H1 (cell line): ENCODE measurements at regions not wholly inside any gene's neighbourhood (a gene's known extent, or its start where the extent isn't known, plus 50 kb on each side); places are given as distances from the start of the nearest gene placed in this dataset.

Experiments
- CTCF ChIA-PET: fragments of 300-600 bp; sonication (Branson Sonifier 250); formaldehyde crosslinking; loops from one replicate; lab custom pipeline; 2021; ENCODE audit not compliant: partially characterized antibody; lab: Charles Lee
- POLR2A ChIA-PET: fragments of 300-600 bp; sonication (Branson Sonifier 250); formaldehyde crosslinking; loops from one replicate; lab custom pipeline; 2021; ENCODE audit warnings: inconsistent platforms; ENCODE audit not compliant: partially characterized antibody; lab: Charles Lee
- DNase-seq, 2 experiments: peaks; one replicate each; pipeline versions ENCODE4 v3.0.0 to v3.0.0-alpha.2; 2010 to 2022; ENCODE audit warnings: low spot score in 2 of 2, low read depth in 1 of 2, mixed read lengths in 1 of 2
- FAIRE-seq: peaks from 2 replicates; lab custom pipeline; 2011; peaks lifted over from hg19 to GRCh38; lab: Jason Lieb, UNC
- H2AFZ ChIP-seq: 2 replicates; pipeline ENCODE4 v1.8.1; 2012; ENCODE audit warnings: low read length, inconsistent platforms
- H2AK5ac ChIP-seq: 2 replicates; pipeline ENCODE4 v1.6.1; 2013; ENCODE audit warnings: low read depth, low read length
- H2BK120ac ChIP-seq: replicated peaks from 2 replicates; pipeline ENCODE3; 2013; ENCODE audit warnings: low read depth, low read length, inconsistent platforms
- H2BK12ac ChIP-seq: 2 replicates; pipeline ENCODE4 v1.6.1; 2013; ENCODE audit warnings: low read depth, low read length
- H2BK15ac ChIP-seq: 2 replicates; pipeline ENCODE4 v1.6.1; 2013; ENCODE audit warnings: low read length
- H2BK20ac ChIP-seq: 2 replicates; pipeline ENCODE4 v1.6.1; 2013; ENCODE audit warnings: low read length
- H2BK5ac ChIP-seq: 2 replicates; pipeline ENCODE4 v1.6.1; 2013; ENCODE audit warnings: low read depth, low read length
- H3K14ac ChIP-seq: 2 replicates; pipeline ENCODE4 v1.6.1; 2013; ENCODE audit warnings: inconsistent platforms; ENCODE audit not compliant: insufficient read length
- H3K18ac ChIP-seq: 2 replicates; pipeline ENCODE4 v1.6.1; 2013; ENCODE audit warnings: low read length; ENCODE audit errors: extremely low read depth
- H3K23ac ChIP-seq: 2 replicates; pipeline ENCODE4 v1.6.1; 2013; ENCODE audit warnings: inconsistent platforms; ENCODE audit not compliant: insufficient read length
- H3K23me2 ChIP-seq: 2 replicates; pipeline ENCODE4 v1.6.1; 2013; ENCODE audit warnings: low read depth, low read length
- H3K27ac ChIP-seq: 2 replicates; pipeline ENCODE4 v1.6.1; 2011; ENCODE audit warnings: low read depth, low read length, inconsistent platforms
- H3K27me3 ChIP-seq, 4 experiments: replicated peaks in 1 of 4; 1 replicate in 1 of 4; 2 replicates in 3 of 4; pipeline versions ENCODE4 v1.6.1 to v1.8.1; 2011 to 2013; ENCODE audit warnings: low read length in 3 of 4, mild to moderate bottlenecking in 3 of 4, inconsistent platforms in 2 of 4, mixed read lengths in 2 of 4, moderate library complexity in 1 of 4; ENCODE audit not compliant: control insufficient read depth in 3 of 4, insufficient read depth in 3 of 4; ENCODE audit errors: extremely low read depth in 1 of 4
- H3K36me3 ChIP-seq, 4 experiments: 2 replicates each; pipeline versions ENCODE4 v1.6.1 to v1.8.1; 2011 to 2013; ENCODE audit warnings: mild to moderate bottlenecking in 4 of 4, low read length in 3 of 4, moderate library complexity in 2 of 4, control low read depth in 1 of 4, inconsistent platforms in 1 of 4; ENCODE audit not compliant: insufficient read depth in 4 of 4, control insufficient read depth in 2 of 4
- H3K4ac ChIP-seq: replicated peaks from 2 replicates; pipeline ENCODE3; 2013; ENCODE audit warnings: low read length, low read depth, mixed read lengths, inconsistent platforms; ENCODE audit not compliant: insufficient read length
- H3K4me1 ChIP-seq, 4 experiments: replicated peaks in 1 of 4; 1 replicate in 1 of 4; 2 replicates in 3 of 4; pipeline versions ENCODE4 v1.6.1 to v1.8.1; 2011 to 2013; ENCODE audit warnings: low read length in 3 of 4, inconsistent platforms in 2 of 4, mixed read lengths in 1 of 4; ENCODE audit not compliant: insufficient read depth in 4 of 4, control insufficient read depth in 3 of 4
- H3K4me2 ChIP-seq, 2 experiments: 2 replicates each; pipeline versions ENCODE4 v1.6.1 to v1.8.1; 2011 to 2013; ENCODE audit warnings: low read depth in 2 of 2, low read length in 2 of 2, control low read depth in 1 of 2, inconsistent platforms in 1 of 2, mild to moderate bottlenecking in 1 of 2; ENCODE audit not compliant: insufficient read depth in 1 of 2
- H3K4me3 ChIP-seq, 4 experiments: fragments of 200-600, 300-600 bp in 1 of 4; sonication (generic), shearing (Covaris generic), sonication (Bioruptor Twin) in 1 of 4; 2 replicates each; pipeline versions ENCODE4 v1.5.1 to v1.8.1; 2011 to 2016; ENCODE audit warnings: low read length in 4 of 4, low read depth in 3 of 4, control low read depth in 2 of 4, inconsistent platforms in 2 of 4, mild to moderate bottlenecking in 2 of 4, mixed read lengths in 1 of 4, moderate library complexity in 1 of 4; ENCODE audit not compliant: insufficient read depth in 2 of 4; ENCODE audit errors: extremely low read depth in 1 of 4
- H3K56ac ChIP-seq: replicated peaks from 2 replicates; pipeline ENCODE3; 2013; ENCODE audit warnings: low read depth, mild to moderate bottlenecking, mixed read lengths, low read length, inconsistent platforms; ENCODE audit not compliant: insufficient read length
- H3K79me1 ChIP-seq: 2 replicates; pipeline ENCODE4 v1.6.1; 2013; ENCODE audit warnings: low read depth, low read length, control low read depth
- H3K79me2 ChIP-seq, 2 experiments: 2 replicates each; pipeline versions ENCODE4 v1.6.1 to v1.8.1; 2012 to 2013; ENCODE audit warnings: low read length in 2 of 2, mild to moderate bottlenecking in 2 of 2, inconsistent platforms in 1 of 2; ENCODE audit not compliant: insufficient read depth in 2 of 2, control insufficient read depth in 1 of 2
- H3K9ac ChIP-seq, 4 experiments: replicated peaks in 1 of 4; 1 replicate in 1 of 4; 2 replicates in 3 of 4; pipeline versions ENCODE4 v1.6.1 to v1.8.1; 2011 to 2013; ENCODE audit warnings: low read depth in 3 of 4, low read length in 3 of 4, control low read depth in 2 of 4, mild to moderate bottlenecking in 2 of 4, moderate library complexity in 2 of 4, inconsistent platforms in 1 of 4; ENCODE audit errors: extremely low read depth in 1 of 4
- H3K9me3 ChIP-seq, 2 experiments: 2 replicates each; pipeline versions ENCODE4 v1.6.1 to v1.8.1; 2012 to 2013; ENCODE audit warnings: mild to moderate bottlenecking in 2 of 2, moderate library complexity in 2 of 2, control low read depth in 1 of 2, inconsistent platforms in 1 of 2, low read depth in 1 of 2, low read length in 1 of 2, mixed read lengths in 1 of 2; ENCODE audit not compliant: insufficient read depth in 2 of 2
- H4K20me1 ChIP-seq, 2 experiments: replicated peaks in 1 of 2; 2 replicates each; pipeline versions ENCODE3 to v1.8.1; 2011 to 2013; ENCODE audit warnings: inconsistent platforms in 2 of 2, low read length in 2 of 2, mild to moderate bottlenecking in 1 of 2; ENCODE audit not compliant: insufficient read depth in 2 of 2, control insufficient read depth in 1 of 2
- H4K5ac ChIP-seq: 2 replicates; pipeline ENCODE4 v1.6.1; 2013; ENCODE audit warnings: low read length, low read depth, mixed read lengths, inconsistent platforms; ENCODE audit not compliant: insufficient read length
- H4K8ac ChIP-seq: 2 replicates; pipeline ENCODE4 v1.8.0; 2013; ENCODE audit warnings: mild to moderate bottlenecking, moderate library complexity, low read length, inconsistent platforms; ENCODE audit not compliant: insufficient read depth; ENCODE audit errors: extremely low read depth
- H4K91ac ChIP-seq: replicated peaks from 2 replicates; pipeline ENCODE3; 2013; ENCODE audit warnings: low read length, mixed read lengths, inconsistent platforms; ENCODE audit not compliant: insufficient read length
- ATF2 ChIP-seq: IDR thresholded peaks from 2 replicates; pipeline ENCODE4 v1.6.1; 2012; ENCODE audit warnings: low read length, inconsistent platforms
- BACH1 ChIP-seq: IDR thresholded peaks from 2 replicates; pipeline ENCODE4 v1.6.1; 2012; ENCODE audit warnings: low read length, improper control_type of control experiment
- EZH2 ChIP-seq: fragments of 200-600 bp; sonication (generic); IDR thresholded peaks from 2 replicates; pipeline ENCODE4 v1.7.1; 2012; ENCODE audit warnings: low read depth, mild to moderate bottlenecking, moderate library complexity, low read length, inconsistent platforms; ENCODE audit not compliant: severe bottlenecking
- JUND ChIP-seq: IDR thresholded peaks from 2 replicates; pipeline ENCODE4 v1.6.1; 2011; ENCODE audit warnings: mild to moderate bottlenecking, improper control_type of control experiment, low read length
- SIN3A ChIP-seq, 2 experiments: IDR thresholded peaks in 1 of 2; conservative IDR thresholded peaks in 1 of 2; 2 replicates each; pipeline ENCODE4 v1.6.1; 2011 to 2012; ENCODE audit warnings: low read length in 2 of 2, improper control_type of control experiment in 1 of 2, low read depth in 1 of 2, mild to moderate bottlenecking in 1 of 2
- SIRT6 ChIP-seq: IDR thresholded peaks from one replicate; pipeline ENCODE4 v1.7.1; 2012; ENCODE audit warnings: low read length, inconsistent platforms
- SRF ChIP-seq: IDR thresholded peaks from 2 replicates; pipeline ENCODE4 v1.6.1; 2011; ENCODE audit warnings: mild to moderate bottlenecking, low read depth, low read length, moderate library complexity
- WGBS, 2 experiments: shearing (Covaris generic) in 1 of 2; methylation state at CpG; one replicate each; pipeline versions ENCODE4 v1.1.6 to v1.1.7; 2013 to 2015; ENCODE audit warnings: low lambda C conversion rate in 2 of 2, mixed read lengths in 2 of 2, inconsistent platforms in 1 of 2, low coverage in 1 of 2, missing lambda C conversion rate in 1 of 2; ENCODE audit not compliant: insufficient replicate concordance in 2 of 2, insufficient coverage in 1 of 2, insufficient read length in 1 of 2; ENCODE audit errors: extremely low coverage in 1 of 2, missing lambda C conversion rate in 1 of 2; 5-methylcytosine and 5-hydroxymethylcytosine counted together

GRCh38 chr1:164369698-164370365, 189.2 kb upstream of the PBX1 start:
- Histone ChIP-seq H3K27ac (no peak overlapping the region), H2BK20ac (no peak overlapping the region), H4K5ac (no peak overlapping the region), H4K20me1 (no peaks in the 10 kb centered on the region), H3K36me3 (no peaks in the 10 kb centered on the region), H3K27me3 (no peaks in the 10 kb centered on the region), H3K23me2 (no peaks in the 10 kb centered on the region), H2BK12ac (no peak overlapping the region), H4K91ac (no peak overlapping the region), H3K4ac (no peak overlapping the region), H3K9ac (no peak overlapping the region), H2AFZ (no peak overlapping the region), H3K14ac (no peak overlapping the region), H3K4me3 (no peak overlapping the region), H4K8ac (no peak overlapping the region), H2BK15ac (no peak overlapping the region), H2BK5ac (no peak overlapping the region), H3K18ac (no peak overlapping the region), H3K4me2 (no peak overlapping the region), H3K4me1 (no peaks in the 10 kb centered on the region), H3K79me2 (no peaks in the 10 kb centered on the region), H2BK120ac (no peak overlapping the region), H3K79me1 (no peaks in the 10 kb centered on the region), H3K56ac (no peak overlapping the region), H3K9me3 (peaks cover 0 to 6% of the 10 kb centered on the region in 2 experiments; a peak in 1 of 4 replicates), H3K23ac (no peak overlapping the region), H2AK5ac (no peak overlapping the region)
- no peak for FAIRE-seq
- POLR2A ChIA-PET: no interaction called here
- WGBS, 2 experiments: 90% methylated on average over 4 of the region's 4 CpGs; no CpG with 5 or more reads in 1 of the 2 experiments
- DNase-seq: no peak
- CTCF ChIA-PET: interaction anchor here (0.6 to 1.5 kb wide), 2 partner anchors 15 to 197 kb away, joined by 3 to 4 read pairs; no protein-coding TSS in a partner anchor
- TF ChIP-seq EZH2: no peak
- TF ChIP-seq BACH1: no peak
- no peak for TF ChIP-seq SRF
- no peak for TF ChIP-seq SIRT6
- TF ChIP-seq SIN3A (conservative IDR thresholded peaks at IDR 0.05 in 1 of 2, IDR thresholded peaks at IDR 0.05 in 1 of 2; ENCODE audit: low read depth in 1 of 2, low read length in 2 of 2): no peak
- TF ChIP-seq JUND: no peak
- TF ChIP-seq ATF2: no peak
